ENCODE measurements at regions not wholly inside any gene's neighbourhood (a gene's known extent, or its start where the extent isn't known, plus 50 kb on each side); places are given as distances from the start of the nearest gene placed in this dataset.
"Not testable (repeated sequence)": the region's sequence is repeated elsewhere in the genome, so short reads cannot be mapped to it uniquely, and the experiment has no call there.

- H3K4me2 ChIP-seq (ENCODE audit: control insufficient read depth, extremely low read depth, insufficient read depth, low read depth, low read length): no peak overlapping the region
- FAIRE-seq (no peak), DNase-seq (ENCODE audit: low read depth, low spot score) (no peak)
- H2AFZ ChIP-seq (ENCODE audit: control insufficient read depth, low read length): no peak overlapping the region
- H4K20me1 ChIP-seq (ENCODE audit: control insufficient read depth, extremely low read depth, insufficient read depth, low read length): no peaks in the 10 kb centered on the region
- no peak overlapping the region for H3K9ac ChIP-seq (ENCODE audit: control insufficient read depth, extremely low read depth, insufficient read depth, low read length)
- H3K27me3 ChIP-seq (ENCODE audit: control insufficient read depth, extremely low read depth, insufficient read depth, low read length): no peaks in the 10 kb centered on the region
- no peaks in the 10 kb centered on the region for H3K9me1 ChIP-seq (ENCODE audit: control insufficient read depth, extremely low read depth, insufficient read depth, low read length)
- peaks cover 15% of the 10 kb centered on the region for H3K4me1 ChIP-seq (ENCODE audit: control insufficient read depth, extremely low read depth, insufficient read depth, low read length)
- H3K79me2 ChIP-seq (ENCODE audit: control insufficient read depth, insufficient read depth, low read length): no peaks in the 10 kb centered on the region
- no peak overlapping the region for H3K4me3 ChIP-seq (ENCODE audit: control insufficient read depth in 2 of 3, extremely low read depth in 1 of 3, insufficient read depth in 2 of 3, low read depth in 1 of 3, low read length in 3 of 3)
- no peak overlapping the region for H3K27ac ChIP-seq (ENCODE audit: control insufficient read depth, insufficient read depth, low read length)
- dilution Hi-C loops (cut with MboI; ENCODE audit: extremely low pct_ligation_motif_present, low sequenced_read_pairs): no loop called here
- no peaks in the 10 kb centered on the region for H3K9me3 ChIP-seq (ENCODE audit: control insufficient read depth, low read depth, low read length)
- H3K36me3 ChIP-seq (ENCODE audit: control insufficient read depth in 2 of 2, extremely low read depth in 1 of 2, insufficient read depth in 2 of 2, low read length in 2 of 2): no peaks in the 10 kb centered on the region
- TF ChIP-seq EZH2 (IDR thresholded peaks at IDR 0.05; ENCODE audit: low read length): no peak
- no peak for TF ChIP-seq CTCF (optimal IDR thresholded peaks at IDR 0.05 in 1 of 3, IDR thresholded peaks at IDR 0.05 in 1 of 3, conservative IDR thresholded peaks at IDR 0.05 in 1 of 3; ENCODE audit: extremely low read depth in 1 of 3, insufficient read depth in 2 of 3, low read length in 3 of 3)
These were observed 388.3 kb downstream of the KIF20B start for GRCh38 chr10:90089719-90090118.

DNA sequence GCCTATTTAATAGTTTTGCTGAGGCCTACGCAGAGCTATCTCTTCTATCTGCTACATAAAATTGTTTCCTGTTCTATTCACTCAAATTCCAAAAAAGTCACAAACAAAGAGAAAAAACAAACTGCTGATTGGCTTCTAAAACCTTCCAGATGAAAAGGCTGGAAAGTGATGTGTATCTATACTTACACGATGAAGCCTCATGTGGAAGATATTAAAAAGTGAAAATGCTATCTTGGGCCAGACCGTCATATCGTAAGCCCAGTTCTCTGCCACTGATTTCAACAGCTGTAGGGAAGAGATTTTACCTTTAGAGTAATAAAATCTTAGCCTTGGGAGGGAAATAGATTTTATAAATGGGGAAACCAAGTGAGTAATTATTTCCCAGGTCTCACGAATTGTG lies 394.8 kb downstream of the KIF20B start:
- H3K27me3 ChIP-seq (ENCODE audit: control insufficient read depth, extremely low read depth, insufficient read depth, low read length): no peaks in the 10 kb centered on the region
- H3K27ac ChIP-seq (ENCODE audit: control insufficient read depth, insufficient read depth, low read length): no peak overlapping the region
- TF ChIP-seq CTCF (optimal IDR thresholded peaks at IDR 0.05 in 1 of 3, IDR thresholded peaks at IDR 0.05 in 1 of 3, conservative IDR thresholded peaks at IDR 0.05 in 1 of 3; ENCODE audit: extremely low read depth in 1 of 3, insufficient read depth in 2 of 3, low read length in 3 of 3): no peak
- no peak for TF ChIP-seq EZH2 (IDR thresholded peaks at IDR 0.05; ENCODE audit: low read length)
- dilution Hi-C loops (cut with MboI; ENCODE audit: extremely low pct_ligation_motif_present, low sequenced_read_pairs): no loop called here
- H3K4me1 ChIP-seq (ENCODE audit: control insufficient read depth, extremely low read depth, insufficient read depth, low read length): no peaks in the 10 kb centered on the region
- H4K20me1 ChIP-seq (ENCODE audit: control insufficient read depth, extremely low read depth, insufficient read depth, low read length): no peaks in the 10 kb centered on the region
- no peak for DNase-seq (ENCODE audit: low read depth, low spot score)
- no peak overlapping the region for H3K4me3 ChIP-seq (ENCODE audit: control insufficient read depth in 2 of 3, extremely low read depth in 1 of 3, insufficient read depth in 2 of 3, low read depth in 1 of 3, low read length in 3 of 3)
- H3K4me2 ChIP-seq (ENCODE audit: control insufficient read depth, extremely low read depth, insufficient read depth, low read depth, low read length): no peak overlapping the region
- H3K36me3 ChIP-seq (ENCODE audit: control insufficient read depth in 2 of 2, extremely low read depth in 1 of 2, insufficient read depth in 2 of 2, low read length in 2 of 2): no peaks in the 10 kb centered on the region
- H3K79me2 ChIP-seq (ENCODE audit: control insufficient read depth, insufficient read depth, low read length): no peaks in the 10 kb centered on the region
- no peaks in the 10 kb centered on the region for H3K9me3 ChIP-seq (ENCODE audit: control insufficient read depth, low read depth, low read length)
- FAIRE-seq: no peak
- no peak overlapping the region for H3K9ac ChIP-seq (ENCODE audit: control insufficient read depth, extremely low read depth, insufficient read depth, low read length)
- H3K9me1 ChIP-seq (ENCODE audit: control insufficient read depth, extremely low read depth, insufficient read depth, low read length): no peaks in the 10 kb centered on the region
- H2AFZ ChIP-seq (ENCODE audit: control insufficient read depth, low read length): no peak overlapping the region

DNA sequence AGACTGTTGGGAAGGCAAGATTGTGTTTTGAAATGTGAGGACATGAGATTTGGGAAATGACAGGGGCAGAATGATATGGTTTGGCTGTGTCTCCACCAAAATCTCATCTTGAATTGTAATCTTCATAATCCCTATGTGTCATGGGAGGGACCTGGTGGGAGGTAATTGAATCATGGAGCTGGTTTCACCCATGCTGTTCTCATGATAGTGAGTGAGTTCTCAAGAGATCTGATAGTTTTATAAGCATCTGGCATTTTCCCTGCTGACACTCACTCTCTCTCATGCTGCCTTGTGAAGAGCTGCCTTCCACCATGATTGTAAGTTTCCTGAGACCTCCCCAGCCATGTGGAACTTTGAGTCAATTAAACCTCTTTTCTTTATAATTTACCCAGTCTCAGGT lies 406.2 kb downstream of the KIF20B start:
- dilution Hi-C loops (cut with MboI; ENCODE audit: extremely low pct_ligation_motif_present, low sequenced_read_pairs); H3K4me1 ChIP-seq (ENCODE audit: control insufficient read depth, extremely low read depth, insufficient read depth, low read length); H3K9me3 ChIP-seq (ENCODE audit: control insufficient read depth, low read depth, low read length); H2AFZ ChIP-seq (ENCODE audit: control insufficient read depth, low read length); DNase-seq (ENCODE audit: low read depth, low spot score); H3K79me2 ChIP-seq (ENCODE audit: control insufficient read depth, insufficient read depth, low read length); H3K4me3 ChIP-seq (ENCODE audit: control insufficient read depth in 2 of 3, extremely low read depth in 1 of 3, insufficient read depth in 2 of 3, low read depth in 1 of 3, low read length in 3 of 3); H3K9me1 ChIP-seq (ENCODE audit: control insufficient read depth, extremely low read depth, insufficient read depth, low read length); H3K27ac ChIP-seq (ENCODE audit: control insufficient read depth, insufficient read depth, low read length); FAIRE-seq; H3K9ac ChIP-seq (ENCODE audit: control insufficient read depth, extremely low read depth, insufficient read depth, low read length); H3K4me2 ChIP-seq (ENCODE audit: control insufficient read depth, extremely low read depth, insufficient read depth, low read depth, low read length); H3K27me3 ChIP-seq (ENCODE audit: control insufficient read depth, extremely low read depth, insufficient read depth, low read length); H4K20me1 ChIP-seq (ENCODE audit: control insufficient read depth, extremely low read depth, insufficient read depth, low read length); H3K36me3 ChIP-seq (ENCODE audit: control insufficient read depth in 2 of 2, extremely low read depth in 1 of 2, insufficient read depth in 2 of 2, low read length in 2 of 2): not testable (repeated sequence)
